ENCODE measurements at regions not wholly inside any gene's neighbourhood (a gene's known extent, or its start where the extent isn't known, plus 50 kb on each side); places are given as distances from the start of the nearest gene placed in this dataset.

DNA sequence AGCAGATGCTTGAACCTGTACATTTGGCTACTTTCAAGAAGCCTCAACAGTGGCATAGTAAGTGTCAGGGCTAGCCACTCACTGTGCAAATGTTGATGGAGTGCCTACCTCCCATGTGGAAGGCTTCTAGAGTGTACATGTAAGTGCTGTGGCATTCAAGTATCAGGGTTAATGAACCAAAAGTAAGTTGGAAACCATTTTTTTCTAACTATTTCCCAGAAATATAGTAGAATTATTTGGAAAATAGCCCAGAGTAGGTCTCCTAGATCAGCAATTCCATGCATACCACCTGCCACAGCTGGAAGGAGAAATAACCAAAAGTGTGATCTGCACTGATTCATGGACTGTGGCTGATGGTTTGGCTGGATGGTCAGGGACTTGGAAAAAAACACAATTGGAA lies 53.3 kb downstream of the FOXD1 start:
- intact Hi-C loops (cut with DNase I), result no loop called here
- no peaks in the 10 kb centered on the region for H3K4me1 ChIP-seq

GRCh38 chr5:73394610-73395009 lies 54.0 kb downstream of the FOXD1 start:
- Histone ChIP-seq H3K4me3 (no peak overlapping the region), H3K9me3 (no peaks in the 10 kb centered on the region), H3K27ac (no peak overlapping the region), H3K27me3 (no peaks in the 10 kb centered on the region), H3K4me1 (no peaks in the 10 kb centered on the region), H3K9ac (ENCODE audit: low read depth in 2 of 2, low read length in 2 of 2) (no peak overlapping the region), H3K36me3 (no peaks in the 10 kb centered on the region)
- intact Hi-C loops (cut with DNase I), result no loop called here
- TF ChIP-seq, protein P1, sequence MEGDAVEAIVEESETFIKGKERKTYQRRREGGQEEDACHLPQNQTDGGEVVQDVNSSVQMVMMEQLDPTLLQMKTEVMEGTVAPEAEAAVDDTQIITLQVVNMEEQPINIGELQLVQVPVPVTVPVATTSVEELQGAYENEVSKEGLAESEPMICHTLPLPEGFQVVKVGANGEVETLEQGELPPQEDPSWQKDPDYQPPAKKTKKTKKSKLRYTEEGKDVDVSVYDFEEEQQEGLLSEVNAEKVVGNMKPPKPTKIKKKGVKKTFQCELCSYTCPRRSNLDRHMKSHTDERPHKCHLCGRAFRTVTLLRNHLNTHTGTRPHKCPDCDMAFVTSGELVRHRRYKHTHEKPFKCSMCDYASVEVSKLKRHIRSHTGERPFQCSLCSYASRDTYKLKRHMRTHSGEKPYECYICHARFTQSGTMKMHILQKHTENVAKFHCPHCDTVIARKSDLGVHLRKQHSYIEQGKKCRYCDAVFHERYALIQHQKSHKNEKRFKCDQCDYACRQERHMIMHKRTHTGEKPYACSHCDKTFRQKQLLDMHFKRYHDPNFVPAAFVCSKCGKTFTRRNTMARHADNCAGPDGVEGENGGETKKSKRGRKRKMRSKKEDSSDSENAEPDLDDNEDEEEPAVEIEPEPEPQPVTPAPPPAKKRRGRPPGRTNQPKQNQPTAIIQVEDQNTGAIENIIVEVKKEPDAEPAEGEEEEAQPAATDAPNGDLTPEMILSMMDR (IDR thresholded peaks at IDR 0.05), result no peak
- no peak for DNase-seq

More for the DNA sequence above, 53.3 kb downstream of the FOXD1 start:
- H3K9ac ChIP-seq (ENCODE audit: low read depth in 2 of 2, low read length in 2 of 2), result no peak overlapping the region
- no peaks in the 10 kb centered on the region for H3K27me3 ChIP-seq
- no peaks in the 10 kb centered on the region for H3K9me3 ChIP-seq
- TF ChIP-seq, protein P1 (IDR thresholded peaks at IDR 0.05), result no peak
- H3K27ac ChIP-seq, result no peak overlapping the region
- no peaks in the 10 kb centered on the region for H3K36me3 ChIP-seq
- no peak overlapping the region for H3K4me3 ChIP-seq
- DNase-seq, result no peak

GRCh38 chr5:73393611-73394489 lies 54.7 kb downstream of the FOXD1 start:
- Histone ChIP-seq H3K27ac (peak overlapping the region; percentile 27), H3K9ac (ENCODE audit: low read depth in 2 of 2, low read length in 2 of 2) (no peak overlapping the region), H3K4me3 (no peak overlapping the region), H3K27me3 (no peaks in the 10 kb centered on the region), H3K4me1 (no peaks in the 10 kb centered on the region), H3K36me3 (no peaks in the 10 kb centered on the region), H3K9me3 (no peaks in the 10 kb centered on the region)
- intact Hi-C loops (cut with DNase I), result no loop called here
- no peak for DNase-seq
- TF ChIP-seq, protein P1 (IDR thresholded peaks at IDR 0.05), result no peak

DNA sequence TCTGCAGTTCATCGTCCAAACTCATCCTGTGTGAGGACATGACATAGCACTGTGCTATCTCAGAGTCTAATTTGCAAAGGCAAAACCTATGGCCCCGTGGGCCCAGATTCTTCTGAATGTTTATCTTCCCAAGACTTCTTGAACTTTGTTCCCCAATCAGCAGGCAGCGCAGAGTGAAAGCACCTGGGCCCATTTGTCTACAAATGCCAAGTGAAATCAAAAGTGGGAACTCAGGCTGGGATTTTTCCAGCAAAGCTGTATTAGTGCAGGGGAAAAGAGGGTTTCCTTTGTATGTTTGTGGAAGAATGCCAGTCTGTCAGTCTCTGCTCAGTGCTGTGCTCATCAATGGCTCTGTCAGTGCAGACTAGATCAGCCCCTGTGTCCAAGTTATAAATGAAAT lies 55.8 kb downstream of the FOXD1 start:
- Histone ChIP-seq H3K27ac (peak overlapping the region; percentile 27), H3K27me3 (no peaks in the 10 kb centered on the region), H3K9me3 (no peaks in the 10 kb centered on the region), H3K4me3 (no peak overlapping the region), H3K36me3 (no peaks in the 10 kb centered on the region), H3K4me1 (no peaks in the 10 kb centered on the region), H3K9ac (ENCODE audit: low read depth in 2 of 2, low read length in 2 of 2) (no peak overlapping the region)
- intact Hi-C loops (cut with DNase I), result no loop called here
- DNase-seq, result peak; percentile 75
- TF ChIP-seq, protein P1 (IDR thresholded peaks at IDR 0.05), result no peak

- H3K4me3 ChIP-seq, result no peak overlapping the region
- no peak overlapping the region for H3K9ac ChIP-seq (ENCODE audit: low read depth in 2 of 2, low read length in 2 of 2)
- no peak for DNase-seq
- no peaks in the 10 kb centered on the region for H3K4me1 ChIP-seq
- H3K27ac ChIP-seq, result no peak overlapping the region
- no peaks in the 10 kb centered on the region for H3K36me3 ChIP-seq
- no peaks in the 10 kb centered on the region for H3K27me3 ChIP-seq
- intact Hi-C loops (cut with DNase I), result no loop called here
- TF ChIP-seq, protein P1 (IDR thresholded peaks at IDR 0.05), result no peak
- no peaks in the 10 kb centered on the region for H3K9me3 ChIP-seq
Measured at GRCh38 chr5:73391441-73391881, 57.1 kb downstream of the FOXD1 start.

Data from colonic mucosa (tissue), 4 donors.